ENCODE measurements at regions not wholly inside any gene's neighbourhood (a gene's known extent, or its start where the extent isn't known, plus 50 kb on each side); places are given as distances from the start of the nearest gene placed in this dataset.

GRCh38 chr2:128969374-128969773 lies 650.7 kb upstream of the HS6ST1 start:
- TF ChIP-seq CREB1 (CRISPR knock-in tag; IDR thresholded peaks at IDR 0.05) = no peak
- TF ChIP-seq CTCF (IDR thresholded peaks at IDR 0.05) = no peak
- no peak for TF ChIP-seq SMAD3 (CRISPR knock-in tag; IDR thresholded peaks at IDR 0.05; ENCODE audit: borderline replicate concordance)
- no peak for TF ChIP-seq ESRRA (CRISPR knock-in tag; IDR thresholded peaks at IDR 0.05; ENCODE audit: borderline replicate concordance)
- TF ChIP-seq, protein P1, sequence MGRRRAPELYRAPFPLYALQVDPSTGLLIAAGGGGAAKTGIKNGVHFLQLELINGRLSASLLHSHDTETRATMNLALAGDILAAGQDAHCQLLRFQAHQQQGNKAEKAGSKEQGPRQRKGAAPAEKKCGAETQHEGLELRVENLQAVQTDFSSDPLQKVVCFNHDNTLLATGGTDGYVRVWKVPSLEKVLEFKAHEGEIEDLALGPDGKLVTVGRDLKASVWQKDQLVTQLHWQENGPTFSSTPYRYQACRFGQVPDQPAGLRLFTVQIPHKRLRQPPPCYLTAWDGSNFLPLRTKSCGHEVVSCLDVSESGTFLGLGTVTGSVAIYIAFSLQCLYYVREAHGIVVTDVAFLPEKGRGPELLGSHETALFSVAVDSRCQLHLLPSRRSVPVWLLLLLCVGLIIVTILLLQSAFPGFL (CRISPR knock-in tag; IDR thresholded peaks at IDR 0.05; ENCODE audit: borderline replicate concordance) = no peak
- no peak for TF ChIP-seq E2F1 (CRISPR knock-in tag; IDR thresholded peaks at IDR 0.05)
- no peak for TF ChIP-seq FOXJ3 (CRISPR knock-in tag; IDR thresholded peaks at IDR 0.05; ENCODE audit: borderline replicate concordance)
- TF ChIP-seq TCF7 (CRISPR knock-in tag; IDR thresholded peaks at IDR 0.05; ENCODE audit: low read depth) = no peak
- no peak for TF ChIP-seq ATF2 (CRISPR knock-in tag; IDR thresholded peaks at IDR 0.05; ENCODE audit: borderline replicate concordance, low read depth)
- TF ChIP-seq MAX (CRISPR knock-in tag; IDR thresholded peaks at IDR 0.05) = no peak
- no peak for TF ChIP-seq CREM (CRISPR knock-in tag; IDR thresholded peaks at IDR 0.05)
